ENCODE measurements at regions not wholly inside any gene's neighbourhood (a gene's known extent, or its start where the extent isn't known, plus 50 kb on each side); places are given as distances from the start of the nearest gene placed in this dataset.

- Histone ChIP-seq H3K27ac (ENCODE audit: low read depth, low read length) (no peak overlapping the region), H2AFZ (ENCODE audit: low read depth, low read length, severe bottlenecking) (no peak overlapping the region), H4K20me1 (ENCODE audit: low read depth, low read length) (no peaks in the 10 kb centered on the region), H3K4me2 (ENCODE audit: low read depth, low read length, poor library complexity, severe bottlenecking) (no peak overlapping the region), H3F3A (ENCODE audit: insufficient read depth) (no peaks in the 10 kb centered on the region), H3K9me2 (replicated peaks; ENCODE audit: insufficient read depth, low read length) (no peaks in the 10 kb centered on the region), H3K9ac (ENCODE audit: low read length) (no peak overlapping the region), H3K4me3 (ENCODE audit: insufficient read depth, low read length, poor library complexity, severe bottlenecking) (no peak overlapping the region), H3K79me2 (ENCODE audit: insufficient read depth, low read length) (no peaks in the 10 kb centered on the region), H3K27me3 (ENCODE audit: low read length) (no peaks in the 10 kb centered on the region), H3K36me3 (ENCODE audit: low read length) (no peaks in the 10 kb centered on the region), H3K9me3 (ENCODE audit: insufficient read depth, low read length) (no peaks in the 10 kb centered on the region)
- no peak for TF ChIP-seq CTCF (IDR thresholded peaks at IDR 0.05; ENCODE audit: insufficient read depth, low read length, poor library complexity, severe bottlenecking)
- TF ChIP-seq EZH2phosphoT487 (conservative IDR thresholded peaks at IDR 0.05; ENCODE audit: low read length): no peak
These were observed 628.2 kb downstream of the CDH26 start for GRCh38 chr20:60586269-60587050.

GRCh38 chr20:60587986-60588385 is 629.8 kb downstream of the CDH26 start:
- H3K27ac ChIP-seq (ENCODE audit: low read depth, low read length): no peak overlapping the region
- no peaks in the 10 kb centered on the region for H3K79me2 ChIP-seq (ENCODE audit: insufficient read depth, low read length)
- no peak overlapping the region for H2AFZ ChIP-seq (ENCODE audit: low read depth, low read length, severe bottlenecking)
- no peak overlapping the region for H3K4me3 ChIP-seq (ENCODE audit: insufficient read depth, low read length, poor library complexity, severe bottlenecking)
- no peaks in the 10 kb centered on the region for H4K20me1 ChIP-seq (ENCODE audit: low read depth, low read length)
- no peak overlapping the region for H3K9ac ChIP-seq (ENCODE audit: low read length)
- H3K36me3 ChIP-seq (ENCODE audit: low read length): no peaks in the 10 kb centered on the region
- no peak overlapping the region for H3K4me2 ChIP-seq (ENCODE audit: low read depth, low read length, poor library complexity, severe bottlenecking)
- no peaks in the 10 kb centered on the region for H3K27me3 ChIP-seq (ENCODE audit: low read length)
- no peaks in the 10 kb centered on the region for H3K9me2 ChIP-seq (replicated peaks; ENCODE audit: insufficient read depth, low read length)
- no peaks in the 10 kb centered on the region for H3K9me3 ChIP-seq (ENCODE audit: insufficient read depth, low read length)
- H3F3A ChIP-seq (ENCODE audit: insufficient read depth): no peaks in the 10 kb centered on the region
- TF ChIP-seq CTCF (IDR thresholded peaks at IDR 0.05; ENCODE audit: insufficient read depth, low read length, poor library complexity, severe bottlenecking): no peak

- no peaks in the 10 kb centered on the region for H4K20me1 ChIP-seq (ENCODE audit: low read depth, low read length)
- no peaks in the 10 kb centered on the region for H3K9me2 ChIP-seq (replicated peaks; ENCODE audit: insufficient read depth, low read length)
- no peak overlapping the region for H3K27ac ChIP-seq (ENCODE audit: low read depth, low read length)
- no peak overlapping the region for H2AFZ ChIP-seq (ENCODE audit: low read depth, low read length, severe bottlenecking)
- H3K79me2 ChIP-seq (ENCODE audit: insufficient read depth, low read length): no peaks in the 10 kb centered on the region
- no peaks in the 10 kb centered on the region for H3K9me3 ChIP-seq (ENCODE audit: insufficient read depth, low read length)
- H3K4me3 ChIP-seq (ENCODE audit: insufficient read depth, low read length, poor library complexity, severe bottlenecking): no peak overlapping the region
- H3K36me3 ChIP-seq (ENCODE audit: low read length): no peaks in the 10 kb centered on the region
- no peaks in the 10 kb centered on the region for H3F3A ChIP-seq (ENCODE audit: insufficient read depth)
- TF ChIP-seq EZH2phosphoT487 (conservative IDR thresholded peaks at IDR 0.05; ENCODE audit: low read length) (no peak), CTCF (IDR thresholded peaks at IDR 0.05; ENCODE audit: insufficient read depth, low read length, poor library complexity, severe bottlenecking) (no peak)
- H3K9ac ChIP-seq (ENCODE audit: low read length): no peak overlapping the region
- H3K27me3 ChIP-seq (ENCODE audit: low read length): no peaks in the 10 kb centered on the region
- no peak overlapping the region for H3K4me2 ChIP-seq (ENCODE audit: low read depth, low read length, poor library complexity, severe bottlenecking)
These were observed 631.4 kb downstream of the CDH26 start for GRCh38 chr20:60589623-60590022.
